GM12875 (cell line): ENCODE measurements at regions not wholly inside any gene's neighbourhood (a gene's known extent, or its start where the extent isn't known, plus 50 kb on each side); places are given as distances from the start of the nearest gene placed in this dataset.

Source experiments
- H3K4me3 ChIP-seq: one replicate; pipeline ENCODE4 v1.5.1; 2011; ENCODE audit warnings: low read depth, low read length, control low read depth
- CTCF ChIP-seq: IDR thresholded peaks from 2 replicates; pipeline ENCODE4 v1.5.1; 2011; ENCODE audit warnings: low read depth, mild to moderate bottlenecking, control low read depth, inconsistent platforms, low read length, moderate library complexity, borderline replicate concordance; ENCODE audit not compliant: insufficient read depth

- H3K4me3 ChIP-seq: no peak overlapping the region
- no peak for TF ChIP-seq CTCF
Measured at GRCh38 chr10:2895594-2896196, 171.7 kb upstream of the PFKP start.

GRCh38 chr10:2893991-2894390 lies 173.4 kb upstream of the PFKP start:
- no peak for TF ChIP-seq CTCF
- H3K4me3 ChIP-seq: no peak overlapping the region

GRCh38 chr10:2893158-2893845 lies 174.0 kb upstream of the PFKP start:
- no peak for TF ChIP-seq CTCF
- H3K4me3 ChIP-seq: no peak overlapping the region

- no peak overlapping the region for H3K4me3 ChIP-seq
- no peak for TF ChIP-seq CTCF
Measured at GRCh38 chr10:2891770-2892124, 175.6 kb upstream of the PFKP start.

GRCh38 chr10:2891073-2891769 lies 176.1 kb upstream of the PFKP start:
- no peak overlapping the region for H3K4me3 ChIP-seq
- no peak for TF ChIP-seq CTCF

GRCh38 chr10:2890093-2890492 lies 177.3 kb upstream of the PFKP start:
- H3K4me3 ChIP-seq: no peak overlapping the region
- TF ChIP-seq CTCF: no peak
